Stimulated activated CD8-positive, alpha-beta memory T cell treated with anti-CD3 and anti-CD28 coated beads, Interleukin-7, amount 100 ng/mL, for 48 hours (primary cell): ENCODE measurements at regions not wholly inside any gene's neighbourhood (a gene's known extent, or its start where the extent isn't known, plus 50 kb on each side); places are given as distances from the start of the nearest gene placed in this dataset.

ENCODE experiments used
- DNase-seq, 2 donors: peaks; one replicate each; pipeline ENCODE4 v3.0.0-alpha.2; 2020; ENCODE audit warnings: low read depth in 1 of 2; ENCODE audit errors: extremely low read depth in 1 of 2

DNA sequence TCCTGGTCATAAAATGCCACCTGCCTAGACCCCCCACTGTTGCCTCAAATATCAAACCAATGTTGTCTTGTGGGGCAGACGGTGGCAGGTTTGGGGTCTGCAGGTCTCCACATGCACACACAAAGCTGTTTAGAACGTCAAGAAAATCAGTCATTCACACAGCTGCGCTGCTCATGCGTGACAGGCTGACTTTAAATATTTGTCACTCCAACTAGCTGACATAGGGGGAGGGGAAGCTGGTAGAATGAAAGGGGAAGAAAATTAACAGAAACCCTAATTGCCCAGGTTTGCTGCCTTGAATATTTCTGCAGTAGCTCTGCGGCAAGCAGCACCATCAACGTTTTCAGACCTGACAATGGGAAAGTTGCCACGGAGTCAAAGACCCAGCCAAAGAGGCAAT is 201.8 kb downstream of the ABHD5 start:
- DNase-seq, result no peak

DNA sequence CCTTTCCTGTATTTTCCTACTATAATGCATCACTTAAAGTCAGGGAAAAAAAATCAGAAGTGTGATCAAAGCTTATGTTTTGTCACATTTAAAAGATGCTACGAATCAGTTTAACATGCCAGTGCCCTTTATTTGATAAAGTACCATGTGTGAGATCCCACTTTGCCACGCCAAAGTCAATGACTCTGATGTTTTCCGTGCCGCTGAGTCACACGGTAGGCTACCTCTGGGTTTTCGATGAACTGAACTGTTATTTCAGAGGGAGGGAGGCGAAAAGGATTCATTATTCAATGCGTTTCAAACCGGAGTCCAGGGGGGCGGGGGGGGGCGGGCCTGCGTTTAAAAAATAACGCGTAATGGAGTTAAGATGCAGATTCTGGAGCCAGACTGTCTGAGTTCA is 203.0 kb downstream of the ABHD5 start:
- no peak for DNase-seq

DNA sequence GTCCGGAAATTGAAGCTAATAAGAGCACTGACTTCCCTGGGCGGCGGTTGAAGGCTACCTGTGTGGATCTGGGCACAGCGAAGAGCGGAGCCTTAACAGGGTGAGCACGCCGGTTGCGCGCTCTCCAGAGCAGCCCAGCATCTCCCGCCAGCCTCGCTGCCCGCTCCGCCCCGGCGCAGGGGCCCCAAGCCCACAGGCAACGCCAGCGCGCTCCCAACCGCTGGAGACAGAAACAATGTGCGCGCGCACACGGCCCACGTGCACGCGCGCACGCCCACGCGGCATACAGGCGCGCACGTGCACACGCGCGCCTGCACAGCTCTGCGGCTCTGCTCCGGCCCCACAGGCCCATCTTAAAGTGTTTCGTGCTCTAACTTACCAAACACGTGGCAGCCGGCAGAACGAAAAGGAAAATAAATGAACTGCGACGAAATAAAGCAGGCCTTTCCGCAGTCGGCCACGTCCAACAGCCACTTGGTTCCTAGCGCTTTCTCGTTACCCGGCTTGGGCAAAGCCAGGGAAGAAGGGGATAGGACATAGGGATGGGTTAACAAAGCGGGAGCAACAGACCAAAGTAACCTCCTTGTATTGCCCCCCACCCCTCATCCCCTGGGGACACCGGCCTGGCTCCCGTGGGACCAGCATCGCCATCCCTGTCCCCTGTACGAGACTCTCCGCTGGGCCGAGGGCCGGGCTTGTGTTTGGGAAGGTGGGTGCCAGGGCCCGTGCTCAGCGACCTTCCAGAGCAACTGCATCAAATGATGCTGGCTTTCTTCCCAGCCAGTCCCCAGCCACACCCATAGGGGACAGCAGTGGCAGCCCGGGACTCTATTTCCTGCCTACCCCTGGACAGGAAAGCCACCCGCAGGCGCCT is 203.7 kb downstream of the ABHD5 start:
- peak in 1 of 2 donors; percentile 17 for DNase-seq

DNA sequence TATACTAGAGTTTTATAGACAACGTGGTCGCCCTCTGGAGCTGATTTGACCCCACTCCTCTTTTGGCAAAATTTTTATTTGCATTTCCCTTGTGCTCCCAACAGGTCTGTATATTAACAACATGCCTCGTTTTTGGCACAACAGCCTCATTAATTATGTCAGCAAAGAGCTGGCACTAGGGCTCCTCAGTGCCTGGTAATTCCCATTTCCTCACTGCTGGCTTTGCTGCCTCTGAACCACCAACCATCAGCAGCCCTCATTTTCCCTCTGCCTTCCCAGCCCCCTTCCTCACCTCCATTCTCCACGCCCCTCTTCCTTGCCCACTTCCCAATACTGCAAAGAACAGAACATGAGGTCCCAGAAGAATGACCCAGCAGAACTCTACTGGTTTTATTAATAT is 204.8 kb downstream of the ABHD5 start:
- no peak for DNase-seq

DNA sequence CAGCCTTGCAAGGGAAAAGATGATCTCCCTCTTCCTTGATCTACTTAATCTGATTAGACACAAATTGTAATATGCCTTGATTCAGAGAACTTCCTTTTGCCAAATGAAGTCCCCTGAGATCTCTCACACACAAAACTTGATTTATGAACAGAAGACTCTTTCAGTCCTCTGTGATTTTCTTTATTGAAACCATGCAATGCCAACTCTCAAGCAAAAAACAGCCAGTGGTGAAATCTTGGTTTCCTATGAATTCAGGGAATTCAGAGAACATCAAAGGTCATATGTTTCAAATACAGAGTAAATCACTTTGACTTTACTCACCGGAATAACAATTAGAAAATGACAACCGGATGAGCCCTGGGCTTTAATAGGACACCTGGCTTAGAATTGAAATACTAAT is 211.7 kb downstream of the ABHD5 start:
- DNase-seq, result no peak

DNA sequence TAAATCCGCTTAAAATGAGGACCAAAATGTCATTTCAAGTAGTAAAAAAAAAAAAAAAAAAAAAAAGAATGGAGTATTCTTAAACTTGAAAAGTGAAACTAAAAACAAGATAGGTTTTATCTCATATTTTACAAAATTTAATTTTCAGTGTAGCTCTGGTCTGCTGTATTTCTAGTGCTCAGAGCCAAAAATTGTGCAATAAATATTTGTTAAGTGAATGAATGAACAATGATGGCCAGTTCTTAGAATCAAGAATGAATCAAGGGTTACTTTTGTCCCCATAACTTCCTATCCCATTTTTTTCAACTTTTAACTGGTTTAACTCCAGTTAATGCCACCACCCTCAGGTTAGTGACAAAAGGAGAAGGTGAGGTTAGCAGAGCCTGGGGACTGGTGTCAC is 214.4 kb downstream of the ABHD5 start:
- DNase-seq, result no peak

DNA sequence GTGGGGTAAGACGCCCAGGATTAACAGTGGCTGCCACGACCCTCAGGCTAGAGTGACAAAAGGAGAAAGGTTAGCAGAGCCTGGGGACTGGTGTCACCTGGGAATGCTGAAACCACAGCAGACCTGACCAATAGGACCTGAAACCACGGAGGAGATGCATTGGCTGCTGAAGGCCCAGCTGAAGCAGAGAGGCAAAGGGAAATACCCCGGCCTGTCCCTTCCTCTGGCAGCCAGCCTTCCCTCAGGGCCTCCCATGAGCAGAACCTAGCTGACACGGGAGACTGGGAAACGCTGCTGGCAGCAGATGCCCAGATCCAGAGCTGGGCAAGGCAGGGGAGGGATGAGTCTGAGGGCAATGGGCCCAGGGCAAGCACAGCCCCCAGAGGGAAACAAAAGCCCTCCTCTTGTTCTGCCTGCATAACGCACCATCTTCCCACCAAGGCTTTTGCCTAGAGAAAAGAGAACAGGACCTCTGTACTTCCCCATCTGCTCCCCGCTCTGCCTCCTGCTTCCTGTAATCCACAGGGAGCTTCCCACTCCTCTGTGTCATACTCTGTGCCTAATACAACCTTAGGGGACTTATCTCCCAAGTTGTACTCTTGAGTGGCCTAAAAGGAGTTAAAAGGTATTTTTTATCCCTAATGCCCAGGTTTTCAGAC is 216.2 kb downstream of the ABHD5 start:
- no peak for DNase-seq

DNA sequence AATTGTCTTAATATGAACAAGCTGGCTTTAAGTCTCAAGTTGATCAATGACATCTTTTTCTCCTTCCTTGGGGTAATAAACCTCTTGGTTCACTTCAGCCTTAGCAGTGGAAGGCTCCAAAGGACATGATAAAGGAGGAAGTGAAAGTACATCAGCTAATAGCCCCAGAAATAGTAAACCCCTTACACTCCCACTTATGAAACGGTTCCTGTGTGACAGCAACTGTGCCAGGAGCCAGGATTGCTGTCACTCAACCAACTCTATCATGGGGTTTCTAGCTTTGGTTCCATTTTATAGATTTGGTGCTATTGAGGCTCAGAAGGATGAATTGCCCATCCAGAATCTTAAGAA is 216.7 kb downstream of the ABHD5 start:
- DNase-seq, result no peak

DNA sequence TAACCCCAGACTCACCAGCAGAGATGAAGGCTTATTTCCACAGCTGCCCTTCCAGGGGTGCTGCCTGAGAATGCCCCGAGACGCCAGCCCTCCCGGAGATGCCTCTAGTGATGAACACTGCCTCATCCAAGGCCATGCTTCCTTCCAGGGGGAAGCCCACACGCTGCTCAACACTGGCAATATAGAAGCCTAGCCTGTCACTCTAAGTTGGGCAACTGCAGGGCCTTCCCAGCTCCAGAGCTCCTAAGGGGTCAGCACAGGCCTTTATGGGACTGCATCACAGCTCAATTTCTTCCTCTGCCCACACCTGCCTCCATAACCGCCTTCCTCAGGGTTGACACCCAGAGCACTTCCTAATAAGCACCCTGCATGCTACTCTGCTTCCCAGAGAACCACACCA is 217.7 kb downstream of the ABHD5 start:
- no peak for DNase-seq

DNA sequence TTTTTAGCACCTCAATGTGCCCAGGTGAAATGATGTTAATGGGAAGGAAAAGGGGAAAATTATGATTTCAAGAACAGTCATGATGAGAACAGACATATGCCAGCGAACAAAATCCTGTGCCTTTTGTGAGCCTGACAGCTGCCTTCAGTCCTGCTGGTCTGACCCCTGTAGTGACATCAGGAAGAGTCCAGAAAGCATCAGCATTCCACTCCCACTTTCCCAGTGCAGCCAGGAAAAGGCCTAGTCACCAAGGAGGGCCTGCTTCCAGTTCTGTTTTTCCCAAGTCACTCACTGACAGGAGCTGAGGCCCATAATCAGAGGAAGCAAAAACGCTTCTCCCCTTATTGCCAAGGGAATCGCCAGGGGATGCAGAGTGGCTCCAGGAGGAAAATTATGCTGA is 218.4 kb downstream of the ABHD5 start:
- no peak for DNase-seq

DNA sequence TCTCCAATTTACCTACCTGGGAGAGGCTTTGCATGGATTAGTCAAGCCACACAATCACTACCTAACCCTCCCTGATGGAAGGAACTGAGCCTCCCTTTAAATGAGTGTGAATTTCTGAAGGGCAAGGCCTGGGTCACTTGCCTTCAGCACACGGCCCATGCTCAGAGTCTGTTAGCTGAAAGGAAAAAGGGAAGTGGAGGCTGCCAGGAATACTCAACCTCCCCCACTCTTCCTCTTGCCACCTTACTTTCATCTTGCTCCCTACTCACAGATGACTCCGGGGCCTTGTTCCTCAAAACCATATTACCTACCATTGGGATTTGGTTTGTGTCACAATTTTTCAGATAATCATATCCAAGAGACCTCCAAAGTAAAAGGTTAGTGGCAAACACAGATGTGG is 220.0 kb downstream of the ABHD5 start:
- DNase-seq, result no peak

DNA sequence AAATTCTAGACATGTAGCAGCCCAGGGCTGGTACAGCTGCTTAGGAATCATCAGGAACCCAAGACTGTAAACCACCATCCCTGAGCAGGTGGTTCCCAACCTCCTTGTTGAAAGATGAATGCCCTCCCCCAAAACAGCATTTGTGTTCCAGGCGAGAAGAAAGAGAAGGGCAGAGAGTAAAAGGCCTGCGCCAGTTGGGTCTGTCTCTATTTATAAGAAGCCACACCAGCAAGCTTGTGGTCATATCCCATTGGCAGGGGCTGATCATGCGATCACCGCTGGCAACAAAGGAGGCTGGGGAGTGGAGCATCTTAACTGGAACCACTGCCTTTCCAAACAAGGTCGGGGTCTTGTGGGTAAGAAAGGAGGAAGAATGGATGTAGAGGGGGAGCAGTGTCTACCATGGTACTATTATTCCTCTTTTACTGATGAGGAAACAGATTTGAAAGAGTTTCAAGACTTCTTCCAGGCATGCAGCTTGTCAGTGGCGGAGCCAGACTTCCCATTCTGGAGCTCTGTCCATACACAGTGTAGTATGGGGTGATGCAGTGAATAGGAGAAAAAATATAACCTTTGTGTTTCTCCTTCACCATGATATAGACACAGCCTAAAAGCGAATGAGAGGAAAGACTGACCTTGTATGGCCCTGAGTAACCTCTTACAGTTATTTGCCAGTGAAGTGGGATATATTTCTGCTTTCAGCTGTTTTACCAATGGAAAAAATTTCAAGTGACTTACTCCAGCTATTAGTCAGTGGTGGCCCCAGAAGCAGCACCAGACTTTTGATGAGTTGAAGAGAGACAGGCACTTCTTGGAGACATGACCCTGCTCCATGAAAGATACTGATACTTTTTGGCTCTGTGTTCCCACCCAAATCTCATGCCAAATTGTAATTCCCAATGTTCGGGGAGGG is 222.6 kb downstream of the ABHD5 start:
- no peak for DNase-seq

DNA sequence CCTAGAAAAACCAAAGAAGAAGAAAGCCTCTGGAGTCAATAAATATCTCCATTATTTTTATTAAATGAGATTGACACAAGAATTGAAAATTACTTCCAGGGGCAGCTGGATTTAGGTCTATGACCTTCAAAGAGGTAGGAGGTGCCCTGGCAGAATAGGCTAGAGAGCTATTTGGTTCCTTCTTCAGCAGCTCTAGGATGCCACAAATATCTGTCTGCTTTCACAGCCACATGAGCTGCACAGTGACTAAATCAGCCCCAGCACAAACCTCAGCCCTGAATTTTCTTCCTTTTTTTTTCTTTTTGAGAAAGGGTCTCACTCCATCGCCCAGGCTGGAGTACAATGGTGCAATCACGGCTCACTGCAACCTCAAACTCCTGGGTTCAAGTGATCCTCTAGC is 223.5 kb downstream of the ABHD5 start:
- no peak for DNase-seq

DNA sequence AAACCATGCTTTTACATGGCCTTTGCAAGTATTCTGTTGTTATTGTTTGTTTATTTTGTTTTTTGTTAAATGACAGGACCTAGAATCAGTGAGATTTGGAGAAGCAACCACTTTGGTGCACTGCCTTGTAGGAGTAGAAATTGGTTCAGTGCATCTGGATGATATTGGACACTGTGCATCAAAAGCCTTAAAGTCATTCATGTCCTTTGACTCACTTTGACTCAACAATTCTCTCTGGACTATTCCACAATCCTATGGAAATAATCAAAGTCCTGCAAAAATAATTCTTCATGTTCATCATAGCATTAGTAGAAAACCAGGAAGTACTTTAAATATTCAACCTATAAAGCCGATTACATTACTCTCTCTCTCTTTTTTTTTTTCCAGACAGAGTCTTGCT is 224.8 kb downstream of the ABHD5 start:
- DNase-seq, result no peak

DNA sequence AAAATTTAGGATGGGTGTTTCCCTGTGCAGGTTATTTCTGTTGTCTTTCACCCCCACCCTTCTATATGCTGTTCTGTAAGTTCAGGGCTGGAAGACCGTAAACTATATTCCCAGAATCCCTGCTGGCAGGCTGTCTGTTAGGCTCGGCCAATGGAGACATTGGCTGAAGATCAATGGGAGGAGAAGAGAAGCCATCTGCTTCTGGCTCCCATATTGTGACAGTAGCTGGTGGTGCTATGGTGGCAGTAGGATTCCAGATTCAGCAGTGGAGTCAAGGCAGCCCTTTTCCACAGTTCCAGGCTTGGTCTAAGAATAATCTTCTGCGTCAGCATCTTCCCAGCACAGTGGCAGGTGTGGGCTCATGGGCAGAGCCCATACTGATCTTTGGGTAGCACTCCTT is 226.6 kb downstream of the ABHD5 start:
- DNase-seq, result no peak

DNA sequence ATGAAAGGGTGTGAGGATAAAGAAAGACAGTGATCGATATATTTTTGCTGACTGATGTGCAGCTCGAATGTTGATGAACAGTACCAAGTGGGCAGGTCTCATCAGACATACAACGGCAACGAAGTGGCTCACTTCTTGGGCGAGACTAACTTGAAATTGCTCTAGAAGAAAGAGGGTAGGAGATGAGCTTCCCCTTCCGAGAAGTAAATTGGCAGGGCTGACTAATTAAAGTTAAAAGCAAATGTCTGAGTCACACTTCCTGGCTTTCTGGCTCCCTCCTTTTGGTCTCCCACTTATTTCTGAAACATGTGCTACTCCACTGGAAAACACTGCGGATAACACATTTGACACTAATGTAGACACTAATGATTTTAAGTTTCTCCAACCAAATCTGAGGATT is 228.3 kb downstream of the ABHD5 start:
- DNase-seq, result no peak

DNA sequence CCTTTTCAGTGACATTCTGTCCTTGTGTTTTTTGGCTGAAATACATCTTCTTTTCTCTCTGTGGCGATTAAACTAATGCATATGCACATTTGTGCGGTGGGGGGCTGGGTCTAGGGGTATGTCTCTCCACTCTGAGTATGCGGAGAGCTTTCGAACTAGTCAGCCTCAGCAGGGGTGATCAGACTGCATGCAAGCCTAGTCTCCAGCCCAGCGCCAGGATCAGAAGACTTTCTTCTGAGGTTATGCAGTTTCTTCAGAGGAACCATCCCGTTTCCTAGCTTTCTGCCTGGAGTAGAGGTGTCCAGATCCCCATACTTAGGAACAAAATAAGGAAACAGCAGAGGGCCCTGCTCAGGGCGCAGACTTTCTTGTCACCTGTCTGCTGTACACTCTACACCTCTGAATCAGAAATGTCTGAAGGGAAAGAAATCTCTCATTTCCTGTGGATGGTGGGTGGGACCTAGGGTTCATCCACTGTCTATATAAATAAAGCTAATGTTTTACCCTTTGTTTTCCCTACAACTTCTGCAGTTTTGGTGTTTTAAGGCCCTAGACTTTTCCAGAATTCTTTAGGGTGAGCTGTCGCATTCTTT is 230.4 kb downstream of the ABHD5 start:
- no peak for DNase-seq

DNA sequence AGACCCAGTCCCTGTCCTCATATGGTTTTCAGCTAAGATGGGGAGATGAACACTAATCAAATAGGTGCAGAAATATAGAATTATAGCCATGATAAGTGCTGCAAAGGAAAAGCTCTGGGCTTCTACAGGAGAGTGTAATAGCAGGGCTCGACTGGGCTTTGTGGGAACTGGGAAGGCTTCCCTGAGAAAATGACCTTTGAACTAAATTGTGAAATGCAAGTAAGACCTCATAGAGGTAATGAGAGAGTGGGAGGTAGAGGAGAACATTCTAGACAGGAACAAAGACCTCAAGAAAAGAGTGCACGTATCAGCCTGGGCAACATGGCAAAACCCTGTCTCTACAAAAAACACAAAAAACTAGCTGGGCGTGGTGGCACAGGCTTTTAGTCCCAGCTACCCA is 231.6 kb downstream of the ABHD5 start:
- no peak for DNase-seq

DNA sequence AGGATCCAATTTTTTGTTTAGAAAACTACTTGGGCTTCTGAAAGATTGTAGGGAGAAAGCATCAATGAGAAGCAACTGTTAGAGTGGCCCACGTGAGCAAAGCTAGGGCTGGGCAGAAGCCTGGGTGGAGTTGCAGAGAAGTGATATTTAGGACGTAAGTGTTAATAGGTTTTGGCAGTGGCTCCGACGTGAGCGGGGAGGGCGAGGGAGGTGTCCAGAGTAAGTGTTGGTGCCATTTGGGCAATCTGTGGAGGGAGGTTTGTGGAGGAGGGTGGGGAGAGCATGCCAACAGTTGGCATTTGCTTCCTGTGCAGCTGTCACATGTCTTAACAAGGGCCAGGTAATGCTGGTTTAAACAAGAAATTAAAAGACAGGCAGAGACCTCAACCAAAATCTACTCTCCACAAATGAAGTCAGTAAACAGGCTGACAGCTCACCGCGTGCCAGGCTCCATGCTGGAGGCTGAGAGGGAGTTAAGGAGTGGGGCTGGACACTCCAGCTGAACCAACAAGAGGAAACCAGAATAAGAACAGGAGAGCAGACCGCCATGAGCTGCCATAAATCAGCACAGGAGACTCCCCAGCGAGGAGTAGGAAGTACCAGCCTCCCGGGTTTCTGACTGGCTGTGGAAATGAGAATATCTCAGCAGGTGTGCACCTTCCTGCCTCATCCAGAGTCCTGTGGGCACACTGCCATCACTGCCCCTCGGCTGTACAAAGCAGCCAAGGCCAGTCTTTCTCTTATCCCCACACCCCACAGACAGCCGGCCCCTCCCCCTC is 232.6 kb downstream of the ABHD5 start:
- DNase-seq, result no peak

DNA sequence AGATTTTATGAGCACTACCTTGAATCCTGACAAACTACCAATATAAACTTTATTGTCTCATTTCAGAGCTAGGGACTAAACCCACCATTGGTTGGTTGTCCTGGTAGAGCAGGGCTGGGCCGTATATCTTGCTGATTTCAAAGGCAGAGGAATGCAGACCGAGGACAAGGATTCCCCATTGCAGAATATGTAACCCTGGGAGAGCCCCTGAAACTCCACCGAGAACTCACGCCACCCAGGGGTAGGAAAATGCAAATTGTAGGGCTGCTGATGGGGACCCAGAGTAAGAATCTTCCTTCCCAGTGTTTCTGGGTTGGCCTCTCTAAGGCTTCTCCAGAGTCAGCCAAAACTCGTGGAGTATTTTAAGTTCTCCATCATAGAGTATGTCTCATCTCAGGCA is 235.3 kb downstream of the ABHD5 start:
- no peak for DNase-seq
